WERI-Rb-1 (cell line): ENCODE measurements at regions not wholly inside any gene's neighbourhood (a gene's known extent, or its start where the extent isn't known, plus 50 kb on each side); places are given as distances from the start of the nearest gene placed in this dataset.
"Not testable (repeated sequence)": the region's sequence is repeated elsewhere in the genome, so short reads cannot be mapped to it uniquely, and the experiment has no call there.

Experiments
- DNase-seq: peaks from one replicate; pipeline ENCODE4 v3.0.0-alpha.2; 2020
- H3K27ac ChIP-seq: fragments of 250-450 bp; sonication (Bioruptor Pico); 2 replicates; pipeline ENCODE4 v1.5.1; 2020; ENCODE audit warnings: mild to moderate bottlenecking, moderate library complexity
- H3K27me3 ChIP-seq: fragments of 250-450 bp; sonication (Bioruptor Pico); 2 replicates; pipeline ENCODE4 v1.5.1; 2021; ENCODE audit warnings: mild to moderate bottlenecking, low read depth, moderate library complexity; ENCODE audit not compliant: insufficient read depth, severe bottlenecking
- H3K36me3 ChIP-seq: fragments of 250-450 bp; sonication (Bioruptor Pico); 2 replicates; pipeline ENCODE4 v1.5.1; 2020; ENCODE audit warnings: mild to moderate bottlenecking, moderate library complexity
- H3K4me3 ChIP-seq: 2 replicates; pipeline ENCODE4 v1.5.1; 2011; ENCODE audit warnings: low read depth, mild to moderate bottlenecking, control low read depth, low read length
- H3K9me3 ChIP-seq: fragments of 250-450 bp; sonication (Bioruptor Pico); 2 replicates; pipeline ENCODE4 v1.5.1; 2021; ENCODE audit warnings: mild to moderate bottlenecking, moderate library complexity; ENCODE audit not compliant: severe bottlenecking
- CTCF ChIP-seq: IDR thresholded peaks from 2 replicates; pipeline ENCODE4 v1.5.1; 2011; ENCODE audit warnings: low read depth, mild to moderate bottlenecking, control low read depth, inconsistent platforms, low read length

- Histone ChIP-seq H3K9me3 (no peaks in the 10 kb centered on the region), H3K27ac (no peak overlapping the region), H3K27me3 (no peaks in the 10 kb centered on the region), H3K36me3 (no peaks in the 10 kb centered on the region), H3K4me3 (no peak overlapping the region)
- TF ChIP-seq CTCF = no peak
- DNase-seq = no peak
Observed at GRCh38 chr6:97947841-97948240, 664.8 kb upstream of the MMS22L start.

GRCh38 chr6:97958134-97958533, 675.1 kb upstream of the MMS22L start:
- DNase-seq = no peak
- no peak for TF ChIP-seq CTCF
- no peaks in the 10 kb centered on the region for H3K36me3 ChIP-seq
- no peak overlapping the region for H3K4me3 ChIP-seq
- no peak overlapping the region for H3K27ac ChIP-seq
- no peaks in the 10 kb centered on the region for H3K27me3 ChIP-seq
- no peaks in the 10 kb centered on the region for H3K9me3 ChIP-seq

GRCh38 chr6:97963193-97963592, 680.2 kb upstream of the MMS22L start:
- Histone ChIP-seq H3K9me3 (no peaks in the 10 kb centered on the region), H3K36me3 (no peaks in the 10 kb centered on the region), H3K27me3 (no peaks in the 10 kb centered on the region), H3K27ac (no peak overlapping the region), H3K4me3 (no peak overlapping the region)
- TF ChIP-seq CTCF = no peak
- DNase-seq = no peak

- no peak for TF ChIP-seq CTCF
- H3K4me3 ChIP-seq = no peak overlapping the region
- DNase-seq = no peak
- no peaks in the 10 kb centered on the region for H3K27me3 ChIP-seq
- H3K27ac ChIP-seq = no peak overlapping the region
- no peaks in the 10 kb centered on the region for H3K36me3 ChIP-seq
- H3K9me3 ChIP-seq = no peaks in the 10 kb centered on the region
Observed at GRCh38 chr6:97969065-97969464, 686.0 kb upstream of the MMS22L start.

GRCh38 chr6:97977084-97977483, 694.1 kb upstream of the MMS22L start:
- no peaks in the 10 kb centered on the region for H3K9me3 ChIP-seq
- no peaks in the 10 kb centered on the region for H3K27me3 ChIP-seq
- no peak overlapping the region for H3K4me3 ChIP-seq
- no peak overlapping the region for H3K27ac ChIP-seq
- DNase-seq = no peak
- no peak for TF ChIP-seq CTCF
- H3K36me3 ChIP-seq = no peaks in the 10 kb centered on the region

GRCh38 chr6:97978855-97979271, 695.8 kb upstream of the MMS22L start:
- Histone ChIP-seq H3K27me3 (no peaks in the 10 kb centered on the region), H3K9me3 (no peaks in the 10 kb centered on the region), H3K4me3 (no peak overlapping the region), H3K27ac (no peak overlapping the region), H3K36me3 (no peaks in the 10 kb centered on the region)
- no peak for DNase-seq
- TF ChIP-seq CTCF = 0 out of 2 replicates have a peak, but pooled peaks have one; percentile 4

- not testable (repeated sequence) for DNase-seq, H3K27ac ChIP-seq, H3K9me3 ChIP-seq, H3K27me3 ChIP-seq, H3K4me3 ChIP-seq, H3K36me3 ChIP-seq
Observed at GRCh38 chr6:97979285-97979684, 696.3 kb upstream of the MMS22L start.
